A549 (cell line): ENCODE measurements at regions not wholly inside any gene's neighbourhood (a gene's known extent, or its start where the extent isn't known, plus 50 kb on each side); places are given as distances from the start of the nearest gene placed in this dataset.

ENCODE experiments used
- ATAC-seq, 2 experiments: fragments of 200-7000 bp in 1 of 2; fragments of >200 bp in 1 of 2; cut with Nextera tagmentation in 1 of 2; cut with Tn5 transposase in 1 of 2; 3 replicates each; pipeline versions ENCODE4 v1.8.0 to v1.9.1; 2018 to 2020; ENCODE audit warnings: mild to moderate bottlenecking in 1 of 2, moderate library complexity in 1 of 2
- CTCF ChIA-PET: fragments of 300-600 bp; sonication (Branson Sonifier 250); formaldehyde crosslinking; extraction: SDS; loops from one replicate; lab custom pipeline; 2021; ENCODE audit warnings: antibody characterized with exemption, inconsistent platforms; lab: Yijun Ruan, JAX
- POLR2A ChIA-PET: fragments of 350-600 bp; formaldehyde crosslinking; extraction: SDS; loops from one replicate; lab custom pipeline; 2021; ENCODE audit warnings: antibody characterized with exemption, inconsistent platforms; lab: Yijun Ruan, JAX
- DNase-seq, 2 experiments: peaks; one replicate each; pipeline versions ENCODE4 v3.0.0 to v3.0.0-alpha.2; 2011 to 2016; ENCODE audit warnings: low read depth in 1 of 2, low spot score in 1 of 2
- FAIRE-seq: peaks from 2 replicates; lab custom pipeline; 2011; peaks lifted over from hg19 to GRCh38; lab: Jason Lieb, UNC
- H3K27ac ChIP-seq, 2 experiments: fragments of >200 bp; sonication (Bioruptor Twin); formaldehyde crosslinking; 3 replicates each; pipeline ENCODE4 v1.5.1; 2016 to 2017
- H3K4me1 ChIP-seq: fragments of >200 bp; sonication (Bioruptor Twin); formaldehyde crosslinking; 3 replicates; pipeline ENCODE4 v1.6.1; 2016
- H3K4me2 ChIP-seq: fragments of >200 bp; sonication (Bioruptor Twin); formaldehyde crosslinking; 3 replicates; pipeline ENCODE4 v1.6.1; 2016
- H3K4me3 ChIP-seq: fragments of >200 bp; sonication (Bioruptor Twin); formaldehyde crosslinking; 3 replicates; pipeline ENCODE4 v1.5.1; 2016
- H3K9me3 ChIP-seq: fragments of >200 bp; sonication (Bioruptor Twin); formaldehyde crosslinking; 3 replicates; pipeline ENCODE4 v1.6.1; 2016
- BHLHE40 ChIP-seq: IDR thresholded peaks from 2 replicates; pipeline ENCODE4 v1.6.1; 2012; ENCODE audit warnings: low read depth, low read length, inconsistent platforms
- CEBPB ChIP-seq, 2 experiments: fragments of >200 bp in 1 of 2; sonication (Bioruptor Twin) in 1 of 2; formaldehyde crosslinking in 1 of 2; IDR thresholded peaks; 2 replicates each; pipeline ENCODE4 v1.6.1; 2012 to 2016
- E2F6 ChIP-seq: IDR thresholded peaks from 2 replicates; pipeline ENCODE4 v1.6.1; 2012; ENCODE audit warnings: low read depth, borderline replicate concordance
- EHF ChIP-seq: fragments of 250-450 bp; sonication (Bioruptor Pico); IDR thresholded peaks from 2 replicates; pipeline ENCODE4 v1.5.0; 2020; ENCODE audit warnings: mild to moderate bottlenecking
- ELK1 ChIP-seq: fragments of 150-350 bp; IDR thresholded peaks from 2 replicates; pipeline ENCODE4 v1.6.1; 2014; ENCODE audit warnings: low read depth, mild to moderate bottlenecking, low read length
- FOSL2 ChIP-seq, 2 experiments: fragments of 450-650 bp in 1 of 2; fragments of >200 bp in 1 of 2; sonication (Bioruptor Twin) in 1 of 2; formaldehyde crosslinking; IDR thresholded peaks; 2 replicates each; pipeline versions ENCODE4 v1.5.0 to v1.6.1; 2016 to 2020; ENCODE audit warnings: mild to moderate bottlenecking in 1 of 2, moderate library complexity in 1 of 2
- FOXS1 ChIP-seq: fragments of 250-450 bp; sonication (Bioruptor Pico); IDR thresholded peaks from 2 replicates; pipeline ENCODE4 v1.5.0; 2020; ENCODE audit warnings: mild to moderate bottlenecking, moderate library complexity
- HES2 ChIP-seq: fragments of >200 bp; sonication (Bioruptor Twin); formaldehyde crosslinking; IDR thresholded peaks from 2 replicates; pipeline ENCODE4 v1.6.1; 2016
- HMGXB4 ChIP-seq: fragments of 250-450 bp; sonication (Bioruptor Pico); IDR thresholded peaks from 2 replicates; pipeline ENCODE4 v1.5.0; 2021; ENCODE audit warnings: mild to moderate bottlenecking, moderate library complexity, borderline replicate concordance
- JUN ChIP-seq, 2 experiments: fragments of >200 bp; sonication (Bioruptor Twin); formaldehyde crosslinking; IDR thresholded peaks; 2 replicates in 1 of 2; 3 replicates in 1 of 2; pipeline ENCODE4 v1.6.1; 2016 to 2017
- MAFK ChIP-seq: fragments of 450-650 bp; IDR thresholded peaks from 2 replicates; pipeline ENCODE4 v1.6.1; 2014; ENCODE audit not compliant: partially characterized antibody
- NFE2L2 ChIP-seq: fragments of 150-350 bp; conservative IDR thresholded peaks from 2 replicates; pipeline ENCODE4 v1.6.1; 2014; ENCODE audit warnings: low read length
- RCOR1 ChIP-seq: fragments of 150-350 bp; IDR thresholded peaks from 2 replicates; pipeline ENCODE4 v1.6.1; 2014; ENCODE audit warnings: antibody characterized with exemption, low read length, low read depth
- REST ChIP-seq: fragments of 200-600 bp; sonication (generic); IDR thresholded peaks from 2 replicates; pipeline ENCODE4 v1.6.1; 2016; ENCODE audit warnings: antibody characterized with exemption, mild to moderate bottlenecking, moderate library complexity
- RFX5 ChIP-seq: fragments of 450-650 bp; IDR thresholded peaks from 2 replicates; pipeline ENCODE4 v1.7.1; 2014; ENCODE audit warnings: antibody characterized with exemption, mild to moderate bottlenecking, moderate library complexity
- ZC3H11A ChIP-seq: fragments of 450-650 bp; IDR thresholded peaks from 2 replicates; pipeline ENCODE4 v1.6.1; 2014; ENCODE audit warnings: antibody characterized with exemption, mild to moderate bottlenecking
- ZFP36 ChIP-seq: fragments of 450-650 bp; IDR thresholded peaks from 2 replicates; pipeline ENCODE4 v1.6.1; 2014; ENCODE audit warnings: borderline replicate concordance; ENCODE audit not compliant: partially characterized antibody
- ZSCAN20 ChIP-seq: fragments of 250-450 bp; sonication (Bioruptor Pico); IDR thresholded peaks from 2 replicates; pipeline ENCODE4 v1.8.0; 2022; ENCODE audit warnings: mild to moderate bottlenecking, moderate library complexity
- WGBS: methylation state at CpG from one replicate; pipeline ENCODE4 v1.1.6; 2017; ENCODE audit errors: missing lambda C conversion rate; 5-methylcytosine and 5-hydroxymethylcytosine counted together

- Histone ChIP-seq H3K9me3 (no peaks in the 10 kb centered on the region), H3K27ac (no peak overlapping the region), H3K4me1 (no peaks in the 10 kb centered on the region), H3K4me3 (no peak overlapping the region)
- no peak for DNase-seq
- ATAC-seq = no peak
- POLR2A ChIA-PET = no interaction called here
- no peak for FAIRE-seq
- TF ChIP-seq HMGXB4 (no peak), NFE2L2 (peak; percentile 51; the same call in 1 of the 2 replicates), BHLHE40 (no peak), JUN (IDR thresholded peaks at IDR 0.05) (no peak), RCOR1 (no peak), ELK1 (no peak), MAFK (peak; percentile 83), ZC3H11A (no peak), EHF (CRISPR knock-in tag) (no peak)
- TF ChIP-seq, all 56 proteins: peak for 2
- H3K4me2 ChIP-seq = no peak overlapping the region
- CTCF ChIA-PET = no interaction called here
Observed at GRCh38 chr13:40328091-40328490, 338.4 kb downstream of the FOXO1 start.

GRCh38 chr13:40329781-40330485, 336.5 kb downstream of the FOXO1 start:
- H3K4me2 ChIP-seq = no peak overlapping the region
- no peak for FAIRE-seq
- ChIA-PET POLR2A (no interaction called here), CTCF (no interaction called here)
- TF ChIP-seq REST (no peak), RFX5 (no peak), MAFK (no peak), ZFP36 (no peak), HES2 (no peak), E2F6 (no peak), ZSCAN20 (CRISPR knock-in tag) (no peak), CEBPB (IDR thresholded peaks at IDR 0.05) (no peak), NFE2L2 (no peak), FOSL2 (IDR thresholded peaks at IDR 0.05) (no peak), FOSL2 (CRISPR knock-in tag; IDR thresholded peaks at IDR 0.05) (no peak), FOXS1 (CRISPR knock-in tag) (no peak)
- no peak overlapping the region for H3K4me3 ChIP-seq
- no peak for DNase-seq
- no peak overlapping the region for H3K27ac ChIP-seq
- no peaks in the 10 kb centered on the region for H3K9me3 ChIP-seq
- H3K4me1 ChIP-seq = no peaks in the 10 kb centered on the region
- WGBS = 60% methylated on average over 4 of the region's 4 CpGs
- no peak for ATAC-seq
